ENCODE measurements at regions not wholly inside any gene's neighbourhood (a gene's known extent, or its start where the extent isn't known, plus 50 kb on each side); places are given as distances from the start of the nearest gene placed in this dataset.
"Not testable (repeated sequence)": the region's sequence is repeated elsewhere in the genome, so short reads cannot be mapped to it uniquely, and the experiment has no call there.

- H3K9ac ChIP-seq (ENCODE audit: low read depth, low read length), result no peak overlapping the region
- H3K9me3 ChIP-seq (ENCODE audit: insufficient read depth, low read depth, low read length), result no peaks in the 10 kb centered on the region
- H3K27ac ChIP-seq (ENCODE audit: low read length), result no peak overlapping the region
- no peaks in the 10 kb centered on the region for H3K4me1 ChIP-seq (ENCODE audit: insufficient read depth, low read length)
- no peaks in the 10 kb centered on the region for H3K36me3 ChIP-seq (ENCODE audit: insufficient read depth, low read depth, low read length)
- no peaks in the 10 kb centered on the region for H3K27me3 ChIP-seq (ENCODE audit: insufficient read depth, low read length)
- no peak overlapping the region for H3K4me3 ChIP-seq (ENCODE audit: low read length)
These were observed 447.6 kb downstream of the TFEC start for GRCh38 chr7:115582956-115583355.

GRCh38 chr7:115578576-115578975, 452.0 kb downstream of the TFEC start:
- no peaks in the 10 kb centered on the region for H3K27me3 ChIP-seq (ENCODE audit: insufficient read depth, low read length)
- H3K4me3 ChIP-seq (ENCODE audit: low read length), result no peak overlapping the region
- no peaks in the 10 kb centered on the region for H3K4me1 ChIP-seq (ENCODE audit: insufficient read depth, low read length)
- H3K27ac ChIP-seq (ENCODE audit: low read length), result no peak overlapping the region
- H3K9ac ChIP-seq (ENCODE audit: low read depth, low read length), result no peak overlapping the region
- no peaks in the 10 kb centered on the region for H3K9me3 ChIP-seq (ENCODE audit: insufficient read depth, low read depth, low read length)
- H3K36me3 ChIP-seq (ENCODE audit: insufficient read depth, low read depth, low read length), result no peaks in the 10 kb centered on the region

- H3K9me3 ChIP-seq (ENCODE audit: insufficient read depth, low read depth, low read length), result no peaks in the 10 kb centered on the region
- no peaks in the 10 kb centered on the region for H3K36me3 ChIP-seq (ENCODE audit: insufficient read depth, low read depth, low read length)
These were observed 455.8 kb downstream of the TFEC start for GRCh38 chr7:115574681-115575291.

GRCh38 chr7:115572111-115572510, 458.5 kb downstream of the TFEC start:
- Histone ChIP-seq H3K9ac (ENCODE audit: low read depth, low read length) (no peak overlapping the region), H3K27ac (ENCODE audit: low read length) (no peak overlapping the region), H3K27me3 (ENCODE audit: insufficient read depth, low read length) (no peaks in the 10 kb centered on the region), H3K4me1 (ENCODE audit: insufficient read depth, low read length) (peaks cover 3% of the 10 kb centered on the region; the same call in 1 of the 2 replicates), H3K9me3 (ENCODE audit: insufficient read depth, low read depth, low read length) (no peaks in the 10 kb centered on the region), H3K4me3 (ENCODE audit: low read length) (no peak overlapping the region), H3K36me3 (ENCODE audit: insufficient read depth, low read depth, low read length) (no peaks in the 10 kb centered on the region)

More at GRCh38 chr7:115574681-115575291, 455.8 kb downstream of the TFEC start:
- no peaks in the 10 kb centered on the region for H3K27me3 ChIP-seq (ENCODE audit: insufficient read depth, low read length)
- no peak overlapping the region for H3K4me3 ChIP-seq (ENCODE audit: low read length)
- H3K4me1 ChIP-seq (ENCODE audit: insufficient read depth, low read length), result no peaks in the 10 kb centered on the region
- H3K9ac ChIP-seq (ENCODE audit: low read depth, low read length), result no peak overlapping the region
- H3K27ac ChIP-seq (ENCODE audit: low read length), result no peak overlapping the region

GRCh38 chr7:115561335-115562110, 469.0 kb downstream of the TFEC start:
- no peak overlapping the region for H3K9ac ChIP-seq (ENCODE audit: low read depth, low read length)
- H3K4me1 ChIP-seq (ENCODE audit: insufficient read depth, low read length), result no peaks in the 10 kb centered on the region
- no peak overlapping the region for H3K27ac ChIP-seq (ENCODE audit: low read length)
- H3K4me3 ChIP-seq (ENCODE audit: low read length), result no peak overlapping the region
- no peaks in the 10 kb centered on the region for H3K36me3 ChIP-seq (ENCODE audit: insufficient read depth, low read depth, low read length)
- H3K9me3 ChIP-seq (ENCODE audit: insufficient read depth, low read depth, low read length), result no peaks in the 10 kb centered on the region
- H3K27me3 ChIP-seq (ENCODE audit: insufficient read depth, low read length), result no peaks in the 10 kb centered on the region

GRCh38 chr7:115559877-115560276, 470.7 kb downstream of the TFEC start:
- Histone ChIP-seq H3K36me3 (ENCODE audit: insufficient read depth, low read depth, low read length) (no peaks in the 10 kb centered on the region), H3K27me3 (ENCODE audit: insufficient read depth, low read length) (no peaks in the 10 kb centered on the region), H3K27ac (ENCODE audit: low read length) (no peak overlapping the region), H3K4me3 (ENCODE audit: low read length) (no peak overlapping the region), H3K9me3 (ENCODE audit: insufficient read depth, low read depth, low read length) (no peaks in the 10 kb centered on the region), H3K4me1 (ENCODE audit: insufficient read depth, low read length) (no peaks in the 10 kb centered on the region), H3K9ac (ENCODE audit: low read depth, low read length) (no peak overlapping the region)

GRCh38 chr7:115558161-115558560, 472.4 kb downstream of the TFEC start:
- H3K36me3 ChIP-seq (ENCODE audit: insufficient read depth, low read depth, low read length), result no peaks in the 10 kb centered on the region
- no peak overlapping the region for H3K4me3 ChIP-seq (ENCODE audit: low read length)
- H3K27me3 ChIP-seq (ENCODE audit: insufficient read depth, low read length), result no peaks in the 10 kb centered on the region
- H3K27ac ChIP-seq (ENCODE audit: low read length), result no peak overlapping the region
- H3K9ac ChIP-seq (ENCODE audit: low read depth, low read length), result no peak overlapping the region
- H3K4me1 ChIP-seq (ENCODE audit: insufficient read depth, low read length), result no peaks in the 10 kb centered on the region
- H3K9me3 ChIP-seq (ENCODE audit: insufficient read depth, low read depth, low read length), result no peaks in the 10 kb centered on the region

GRCh38 chr7:115557296-115557695, 473.3 kb downstream of the TFEC start:
- H3K27ac ChIP-seq (ENCODE audit: low read length); H3K36me3 ChIP-seq (ENCODE audit: insufficient read depth, low read depth, low read length); H3K4me3 ChIP-seq (ENCODE audit: low read length); H3K9me3 ChIP-seq (ENCODE audit: insufficient read depth, low read depth, low read length); H3K27me3 ChIP-seq (ENCODE audit: insufficient read depth, low read length); H3K4me1 ChIP-seq (ENCODE audit: insufficient read depth, low read length); H3K9ac ChIP-seq (ENCODE audit: low read depth, low read length): not testable (repeated sequence)

GRCh38 chr7:115552766-115553165, 477.8 kb downstream of the TFEC start:
- no peaks in the 10 kb centered on the region for H3K27me3 ChIP-seq (ENCODE audit: insufficient read depth, low read length)

GRCh38 chr7:115549910-115550309, 480.7 kb downstream of the TFEC start:
- no peak overlapping the region for H3K4me3 ChIP-seq (ENCODE audit: low read length)
- no peak overlapping the region for H3K9ac ChIP-seq (ENCODE audit: low read depth, low read length)
- no peaks in the 10 kb centered on the region for H3K4me1 ChIP-seq (ENCODE audit: insufficient read depth, low read length)
- no peaks in the 10 kb centered on the region for H3K9me3 ChIP-seq (ENCODE audit: insufficient read depth, low read depth, low read length)
- H3K27me3 ChIP-seq (ENCODE audit: insufficient read depth, low read length), result no peaks in the 10 kb centered on the region
- H3K36me3 ChIP-seq (ENCODE audit: insufficient read depth, low read depth, low read length), result no peaks in the 10 kb centered on the region
- H3K27ac ChIP-seq (ENCODE audit: low read length), result no peak overlapping the region

More at GRCh38 chr7:115552766-115553165, 477.8 kb downstream of the TFEC start:
- H3K36me3 ChIP-seq (ENCODE audit: insufficient read depth, low read depth, low read length), result no peaks in the 10 kb centered on the region
- H3K4me3 ChIP-seq (ENCODE audit: low read length), result no peak overlapping the region
- H3K27ac ChIP-seq (ENCODE audit: low read length), result no peak overlapping the region
- no peak overlapping the region for H3K9ac ChIP-seq (ENCODE audit: low read depth, low read length)
- no peaks in the 10 kb centered on the region for H3K9me3 ChIP-seq (ENCODE audit: insufficient read depth, low read depth, low read length)
- H3K4me1 ChIP-seq (ENCODE audit: insufficient read depth, low read length), result no peaks in the 10 kb centered on the region

- Histone ChIP-seq H3K27ac (ENCODE audit: low read length) (no peak overlapping the region), H3K4me3 (ENCODE audit: low read length) (no peak overlapping the region), H3K27me3 (ENCODE audit: insufficient read depth, low read length) (no peaks in the 10 kb centered on the region), H3K9ac (ENCODE audit: low read depth, low read length) (no peak overlapping the region), H3K4me1 (ENCODE audit: insufficient read depth, low read length) (no peaks in the 10 kb centered on the region), H3K9me3 (ENCODE audit: insufficient read depth, low read depth, low read length) (no peaks in the 10 kb centered on the region), H3K36me3 (ENCODE audit: insufficient read depth, low read depth, low read length) (no peaks in the 10 kb centered on the region)
These were observed 481.8 kb downstream of the TFEC start for GRCh38 chr7:115548756-115549155.

GRCh38 chr7:115546790-115547189, 483.8 kb downstream of the TFEC start:
- H3K4me3 ChIP-seq (ENCODE audit: low read length), result no peak overlapping the region
- H3K9ac ChIP-seq (ENCODE audit: low read depth, low read length), result no peak overlapping the region
- no peak overlapping the region for H3K27ac ChIP-seq (ENCODE audit: low read length)
- H3K9me3 ChIP-seq (ENCODE audit: insufficient read depth, low read depth, low read length), result no peaks in the 10 kb centered on the region
- H3K4me1 ChIP-seq (ENCODE audit: insufficient read depth, low read length), result no peaks in the 10 kb centered on the region
- no peaks in the 10 kb centered on the region for H3K36me3 ChIP-seq (ENCODE audit: insufficient read depth, low read depth, low read length)
- H3K27me3 ChIP-seq (ENCODE audit: insufficient read depth, low read length), result no peaks in the 10 kb centered on the region
